ENCODE measurements at regions not wholly inside any gene's neighbourhood (a gene's known extent, or its start where the extent isn't known, plus 50 kb on each side); places are given as distances from the start of the nearest gene placed in this dataset.

DNA sequence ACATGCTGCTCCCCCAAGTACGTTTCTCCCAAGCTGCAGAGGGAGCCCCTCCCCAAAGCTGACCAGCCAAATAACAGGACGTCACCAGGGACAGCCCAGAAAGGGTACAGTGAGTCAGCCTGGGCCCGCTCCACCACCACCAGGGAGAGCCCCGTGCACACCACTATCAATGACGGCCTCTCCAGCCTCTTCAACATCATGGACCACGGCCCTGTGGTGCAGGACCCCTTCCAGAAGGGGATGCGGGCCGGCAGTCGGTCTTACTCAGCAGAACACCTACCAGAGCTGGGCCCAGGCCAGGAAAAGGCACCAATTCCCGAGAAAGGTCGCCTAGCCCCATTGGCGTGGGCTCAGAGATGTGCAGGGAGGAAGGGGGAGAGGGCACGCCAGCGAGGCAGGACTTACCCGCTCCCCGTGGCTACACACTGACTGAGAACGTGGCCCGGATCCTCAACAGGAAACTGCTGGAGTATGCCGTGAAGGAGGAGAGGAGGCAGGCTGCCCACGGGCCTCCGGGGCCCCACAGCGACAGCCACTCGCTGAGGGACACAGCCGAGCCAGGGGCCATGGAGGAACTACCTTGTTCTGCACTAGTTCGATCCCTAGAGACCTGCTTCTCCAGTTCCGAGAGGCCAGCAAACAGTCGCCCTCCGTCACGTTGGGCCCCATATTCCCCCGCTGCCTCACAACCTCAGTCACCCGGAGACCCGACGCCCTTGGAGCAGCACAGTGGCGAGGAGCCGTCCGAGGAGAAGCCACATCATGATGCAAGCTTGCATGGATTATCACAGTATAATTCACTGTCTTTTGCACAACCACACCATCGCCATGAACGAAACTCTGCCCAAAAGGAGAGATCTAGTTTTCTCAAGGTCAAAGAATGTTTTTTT lies 815.9 kb upstream of the KLHL1 start:
- TF ChIP-seq, protein P1, sequence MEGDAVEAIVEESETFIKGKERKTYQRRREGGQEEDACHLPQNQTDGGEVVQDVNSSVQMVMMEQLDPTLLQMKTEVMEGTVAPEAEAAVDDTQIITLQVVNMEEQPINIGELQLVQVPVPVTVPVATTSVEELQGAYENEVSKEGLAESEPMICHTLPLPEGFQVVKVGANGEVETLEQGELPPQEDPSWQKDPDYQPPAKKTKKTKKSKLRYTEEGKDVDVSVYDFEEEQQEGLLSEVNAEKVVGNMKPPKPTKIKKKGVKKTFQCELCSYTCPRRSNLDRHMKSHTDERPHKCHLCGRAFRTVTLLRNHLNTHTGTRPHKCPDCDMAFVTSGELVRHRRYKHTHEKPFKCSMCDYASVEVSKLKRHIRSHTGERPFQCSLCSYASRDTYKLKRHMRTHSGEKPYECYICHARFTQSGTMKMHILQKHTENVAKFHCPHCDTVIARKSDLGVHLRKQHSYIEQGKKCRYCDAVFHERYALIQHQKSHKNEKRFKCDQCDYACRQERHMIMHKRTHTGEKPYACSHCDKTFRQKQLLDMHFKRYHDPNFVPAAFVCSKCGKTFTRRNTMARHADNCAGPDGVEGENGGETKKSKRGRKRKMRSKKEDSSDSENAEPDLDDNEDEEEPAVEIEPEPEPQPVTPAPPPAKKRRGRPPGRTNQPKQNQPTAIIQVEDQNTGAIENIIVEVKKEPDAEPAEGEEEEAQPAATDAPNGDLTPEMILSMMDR (IDR thresholded peaks at IDR 0.05) = no peak
- TF ChIP-seq ZFX (IDR thresholded peaks at IDR 0.05; ENCODE audit: borderline replicate concordance) = no peak

DNA sequence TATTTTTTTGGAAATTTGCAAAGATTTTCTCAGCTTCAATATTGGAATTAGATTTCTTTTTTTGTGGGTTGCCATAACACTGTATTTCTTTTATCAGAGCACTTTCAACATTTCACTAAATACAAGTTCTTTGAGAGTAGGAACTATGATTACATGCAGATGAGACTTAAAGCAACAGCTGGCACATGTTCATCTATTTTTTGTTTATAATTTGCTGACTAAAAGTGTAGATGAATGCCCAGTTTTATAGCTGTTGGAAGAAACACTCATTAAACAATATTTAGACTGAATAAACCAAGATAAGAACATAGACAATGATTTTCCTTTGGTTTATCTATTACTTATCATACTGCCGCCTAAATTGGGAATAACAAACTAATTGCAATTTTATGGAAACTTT lies 803.0 kb upstream of the KLHL1 start:
- no peak overlapping the region for H3K27ac ChIP-seq
- TF ChIP-seq ZFX (IDR thresholded peaks at IDR 0.05; ENCODE audit: borderline replicate concordance) = no peak
- TF ChIP-seq, protein P1 (IDR thresholded peaks at IDR 0.05) = no peak

More for the DNA sequence above, 815.9 kb upstream of the KLHL1 start:
- no peak overlapping the region for H3K27ac ChIP-seq

GRCh38 chr13:70908795-70909194 lies 800.5 kb upstream of the KLHL1 start:
- no peak overlapping the region for H3K27ac ChIP-seq
- TF ChIP-seq, protein P1 (IDR thresholded peaks at IDR 0.05) = no peak
- no peak for TF ChIP-seq ZFX (IDR thresholded peaks at IDR 0.05; ENCODE audit: borderline replicate concordance)

DNA sequence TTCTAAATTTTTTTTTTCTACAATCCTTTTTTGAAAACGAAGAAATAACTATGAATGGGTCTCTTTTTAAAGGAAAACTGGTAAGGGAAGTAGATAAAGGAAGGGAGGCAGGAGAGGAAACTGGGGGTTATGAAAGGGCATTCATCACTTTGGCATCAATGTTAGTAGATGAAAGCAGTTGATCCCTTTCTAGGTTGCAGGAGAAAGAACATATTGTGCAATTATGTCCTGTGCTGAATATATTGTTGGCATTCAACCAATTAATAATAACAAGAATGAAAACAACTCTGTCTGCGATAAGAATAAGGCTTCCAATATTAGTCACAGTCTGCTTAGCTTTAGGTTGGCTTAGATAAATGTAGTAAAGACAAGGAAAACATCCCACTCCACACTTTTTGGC lies 796.8 kb upstream of the KLHL1 start:
- no peak overlapping the region for H3K27ac ChIP-seq
- TF ChIP-seq, protein P1 (IDR thresholded peaks at IDR 0.05) = no peak
- TF ChIP-seq ZFX (IDR thresholded peaks at IDR 0.05; ENCODE audit: borderline replicate concordance) = no peak

GRCh38 chr13:70896136-70896535 lies 787.9 kb upstream of the KLHL1 start:
- TF ChIP-seq ZFX (IDR thresholded peaks at IDR 0.05; ENCODE audit: borderline replicate concordance) = no peak
- TF ChIP-seq, protein P1 (IDR thresholded peaks at IDR 0.05) = no peak
- no peak overlapping the region for H3K27ac ChIP-seq

DNA sequence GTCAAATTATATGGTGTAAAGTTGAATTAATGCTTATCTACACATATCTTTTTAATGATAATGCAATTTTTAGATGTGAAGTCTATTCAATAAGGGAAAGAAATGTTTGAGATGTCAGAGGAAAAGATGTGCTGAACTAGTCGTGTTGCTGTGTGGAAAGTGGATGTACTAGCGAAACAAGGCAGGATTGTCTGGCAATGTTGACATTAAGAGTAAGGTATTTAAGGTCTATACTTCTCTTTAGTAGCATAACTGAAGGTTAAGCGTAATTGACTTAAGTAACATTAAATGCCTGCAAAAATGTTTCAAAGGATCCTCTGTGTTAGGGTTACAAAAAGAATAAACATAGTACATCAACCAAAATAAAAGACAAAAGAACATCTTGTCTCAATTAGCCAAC lies 787.3 kb upstream of the KLHL1 start:
- no peak for TF ChIP-seq ZFX (IDR thresholded peaks at IDR 0.05; ENCODE audit: borderline replicate concordance)
- TF ChIP-seq, protein P1 (IDR thresholded peaks at IDR 0.05) = no peak
- no peak overlapping the region for H3K27ac ChIP-seq

DNA sequence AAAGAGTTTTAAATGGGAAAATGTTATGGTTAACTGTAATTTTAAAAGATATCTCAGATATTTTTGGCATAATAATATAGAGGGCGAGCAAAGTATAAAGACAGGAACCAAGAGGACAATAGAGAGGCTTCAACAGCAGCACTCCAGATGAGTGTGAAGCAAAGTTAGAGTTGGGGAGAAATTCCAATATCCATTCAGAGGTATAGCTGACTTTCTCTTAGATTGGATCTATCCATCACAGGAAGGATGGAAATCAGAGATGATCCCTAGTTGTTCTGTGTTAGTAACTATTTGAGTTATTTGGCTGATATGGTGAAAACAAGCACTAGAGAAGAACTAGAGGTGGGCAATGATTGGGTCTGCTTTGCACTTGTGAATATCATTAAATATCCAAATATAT lies 786.0 kb upstream of the KLHL1 start:
- no peak overlapping the region for H3K27ac ChIP-seq
- TF ChIP-seq, protein P1 (IDR thresholded peaks at IDR 0.05) = no peak
- no peak for TF ChIP-seq ZFX (IDR thresholded peaks at IDR 0.05; ENCODE audit: borderline replicate concordance)
